ENCODE measurements at regions not wholly inside any gene's neighbourhood (a gene's known extent, or its start where the extent isn't known, plus 50 kb on each side); places are given as distances from the start of the nearest gene placed in this dataset.
A peak's percentile ranks its signal among the peaks of the same experiment; 100 is the strongest.
"Not testable (repeated sequence)": the region's sequence is repeated elsewhere in the genome, so short reads cannot be mapped to it uniquely, and the experiment has no call there.

DNA sequence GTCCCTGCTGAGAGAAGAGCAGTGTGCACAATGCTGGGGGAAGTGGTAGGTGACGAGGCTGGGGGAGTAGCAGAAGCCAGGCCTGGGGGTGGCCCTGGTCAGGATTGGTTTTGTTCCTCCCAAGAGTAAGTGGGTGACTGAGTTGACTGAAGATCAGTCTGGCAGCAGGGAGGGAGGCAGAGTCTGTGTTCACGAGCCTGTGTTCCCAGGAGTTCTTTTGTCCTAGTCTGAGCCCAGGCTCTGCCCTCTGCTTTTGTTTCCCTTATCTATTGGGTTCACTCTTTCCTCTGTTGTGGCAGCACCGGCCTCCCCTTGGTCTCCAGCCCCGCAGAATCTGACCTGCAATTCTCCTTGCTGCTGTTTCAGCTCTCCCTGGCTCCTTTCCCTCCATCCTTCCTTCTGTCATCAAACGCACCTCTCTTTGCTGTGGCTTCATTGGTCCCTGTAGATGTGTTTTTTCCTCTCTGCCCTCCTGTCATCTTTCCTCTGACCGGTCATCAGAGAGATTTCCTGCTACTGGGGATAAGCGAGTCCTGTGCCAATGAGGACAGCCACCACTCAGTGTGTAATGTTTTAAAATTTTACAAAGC is 607.4 kb downstream of the KIF4B start:
- DNase-seq (ENCODE audit: low spot score): no peak

DNA sequence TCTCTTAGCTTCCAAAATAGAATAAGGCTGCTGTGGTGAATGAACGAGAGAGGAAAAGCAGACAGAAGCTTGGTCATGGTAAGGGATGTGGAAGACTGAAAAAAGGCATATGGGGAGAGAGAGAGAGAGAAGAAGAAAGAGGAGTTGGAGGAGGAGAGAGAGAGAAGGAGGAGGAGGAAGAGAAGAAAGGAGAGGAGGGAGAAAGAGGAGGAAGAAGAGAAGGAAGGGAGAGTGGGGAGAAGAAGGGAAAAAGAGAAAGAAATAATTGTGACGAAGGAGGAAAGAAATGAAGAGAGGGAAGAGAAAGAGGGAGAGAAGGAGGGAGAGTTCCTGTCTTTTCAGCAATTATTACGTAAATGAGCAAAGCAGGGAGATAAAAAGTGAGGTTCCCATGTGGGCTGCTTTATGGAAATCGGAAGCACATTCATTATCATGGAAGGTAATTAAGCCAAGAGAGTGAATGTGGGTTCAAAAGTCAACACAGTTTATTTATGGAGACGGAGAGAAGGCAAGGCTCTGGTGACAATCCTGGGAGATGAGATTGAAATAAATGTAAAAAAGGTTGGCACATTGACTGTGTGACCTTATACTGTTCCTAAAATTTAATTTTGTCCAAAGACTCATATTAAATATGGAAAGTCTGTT is 611.2 kb downstream of the KIF4B start:
- no peak for DNase-seq (ENCODE audit: low spot score)

DNA sequence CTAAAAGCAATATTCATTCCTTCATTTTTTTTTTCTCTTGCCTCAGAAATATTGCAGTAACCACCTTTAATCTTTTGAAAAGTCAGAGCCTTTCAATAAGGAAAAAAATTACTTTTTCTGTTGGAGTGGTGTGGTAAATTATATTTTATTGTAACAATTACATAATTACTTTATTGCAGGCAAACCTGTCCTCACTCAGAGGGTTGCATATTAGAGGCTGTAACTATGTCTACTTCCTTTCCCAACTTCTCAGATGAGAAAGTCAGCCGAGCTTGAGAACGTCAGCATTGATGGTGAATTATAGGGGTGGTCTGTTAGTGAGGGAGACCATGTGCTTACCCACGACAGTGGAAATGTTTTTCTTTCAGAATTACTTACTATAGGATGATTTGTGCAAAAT is 611.8 kb downstream of the KIF4B start:
- no peak for DNase-seq (ENCODE audit: low spot score)

DNA sequence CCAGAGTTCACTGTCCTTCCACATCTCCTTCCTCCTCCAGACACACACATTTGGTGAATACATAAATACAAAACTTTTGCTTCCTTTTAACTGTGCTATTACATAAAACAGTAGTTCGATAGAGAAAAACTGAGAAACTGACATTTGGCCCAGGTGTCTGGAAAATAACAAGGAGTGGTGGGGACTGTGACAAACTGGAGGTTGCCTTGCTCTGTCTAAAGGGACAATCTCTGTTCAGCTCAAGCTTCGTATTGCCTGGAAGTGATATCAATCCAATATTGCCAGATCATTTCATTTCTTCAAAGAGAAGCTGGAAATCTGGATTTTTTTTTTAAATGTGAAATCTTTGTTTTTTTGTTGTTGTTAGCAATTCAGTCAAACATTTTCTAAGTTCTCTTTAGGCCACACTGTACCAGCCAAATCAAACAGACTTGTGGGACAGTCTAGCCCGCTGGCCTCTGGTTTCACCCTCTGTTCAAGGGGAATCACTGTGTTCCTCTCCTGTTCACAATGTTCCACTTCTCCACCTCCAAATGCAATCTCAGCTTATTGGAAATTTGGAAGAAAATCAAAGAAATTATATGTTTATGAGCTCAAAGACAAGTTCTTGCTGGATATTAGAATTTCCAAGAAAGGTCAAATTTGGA is 612.5 kb downstream of the KIF4B start:
- no peak for DNase-seq (ENCODE audit: low spot score)

DNA sequence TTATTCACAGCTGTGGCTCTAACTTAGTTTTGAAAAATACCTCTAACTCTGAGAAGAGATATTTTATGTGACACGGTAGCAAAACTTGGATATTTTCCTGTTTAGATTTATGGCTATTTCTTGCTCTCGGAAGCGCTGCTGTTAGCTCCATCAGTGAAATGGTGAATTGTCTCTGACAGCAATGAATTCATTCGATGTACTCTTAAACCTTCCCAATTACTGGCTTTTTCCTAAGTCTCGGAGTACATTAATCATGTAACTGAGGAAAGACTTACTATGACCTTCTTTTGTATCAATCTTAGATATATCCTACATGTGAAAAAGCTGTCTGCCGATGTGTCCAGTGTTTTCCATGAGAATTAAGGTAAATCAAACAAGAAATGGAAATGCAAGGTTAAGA is 613.0 kb downstream of the KIF4B start:
- no peak for DNase-seq (ENCODE audit: low spot score)

DNA sequence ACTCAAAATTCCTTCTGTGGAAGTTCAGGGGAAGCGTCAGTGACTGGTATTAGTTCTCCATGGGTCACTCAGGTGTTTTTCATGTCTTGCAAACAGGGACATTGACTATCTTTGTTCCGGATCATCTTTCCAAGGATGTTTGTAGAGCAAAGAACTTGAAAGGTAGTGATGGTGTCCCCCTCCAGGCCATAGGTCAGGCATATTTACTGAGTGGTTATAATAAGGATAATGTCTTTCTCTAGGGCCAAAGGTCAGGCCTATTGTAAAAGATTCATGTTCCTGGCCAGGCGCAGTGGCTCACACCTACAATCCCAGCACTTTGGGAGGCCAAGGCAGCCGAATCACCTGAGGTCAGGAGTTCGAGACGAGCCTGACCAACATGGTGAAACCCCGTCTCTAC is 614.8 kb downstream of the KIF4B start:
- no peak for DNase-seq (ENCODE audit: low spot score)

DNA sequence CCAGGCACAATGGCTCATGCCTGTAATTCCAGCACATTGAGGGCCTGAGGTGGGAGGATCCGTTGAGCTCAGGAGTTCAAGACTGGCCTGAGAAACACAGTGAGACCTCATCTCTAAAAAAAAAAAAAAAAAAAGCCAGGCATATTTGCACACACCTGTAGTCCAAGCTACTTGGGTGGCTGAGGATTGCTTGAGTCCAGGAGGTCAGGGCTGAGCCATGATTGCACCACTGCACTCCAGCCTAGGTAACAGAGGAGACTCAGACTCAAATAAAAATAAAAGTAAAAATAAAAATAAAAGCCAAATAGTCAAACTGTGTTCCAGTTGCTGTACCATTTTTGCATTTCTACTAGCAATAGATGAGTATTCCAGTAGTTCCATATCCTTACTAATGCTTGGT is 616.0 kb downstream of the KIF4B start:
- DNase-seq (ENCODE audit: low spot score): no peak

DNA sequence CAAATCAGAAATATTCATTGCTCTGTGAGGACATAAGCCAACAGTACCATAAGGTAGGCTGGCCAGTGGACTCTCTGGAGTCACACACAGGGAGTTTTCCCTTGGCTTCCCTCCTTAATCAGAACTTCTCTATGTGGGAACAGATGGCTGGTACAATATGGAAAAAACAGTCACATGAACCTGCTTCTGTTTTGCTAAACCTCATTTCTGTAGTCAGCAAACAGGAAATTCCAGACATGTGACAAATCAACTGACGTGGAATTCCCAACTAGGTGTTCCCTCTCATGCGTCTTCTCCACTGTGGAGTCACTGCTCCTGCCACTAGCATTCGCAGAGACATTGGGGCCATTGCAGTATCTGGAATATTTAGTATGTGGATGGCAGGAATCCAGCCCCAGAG is 617.6 kb downstream of the KIF4B start:
- peak; percentile 56 for DNase-seq (ENCODE audit: low spot score)

DNA sequence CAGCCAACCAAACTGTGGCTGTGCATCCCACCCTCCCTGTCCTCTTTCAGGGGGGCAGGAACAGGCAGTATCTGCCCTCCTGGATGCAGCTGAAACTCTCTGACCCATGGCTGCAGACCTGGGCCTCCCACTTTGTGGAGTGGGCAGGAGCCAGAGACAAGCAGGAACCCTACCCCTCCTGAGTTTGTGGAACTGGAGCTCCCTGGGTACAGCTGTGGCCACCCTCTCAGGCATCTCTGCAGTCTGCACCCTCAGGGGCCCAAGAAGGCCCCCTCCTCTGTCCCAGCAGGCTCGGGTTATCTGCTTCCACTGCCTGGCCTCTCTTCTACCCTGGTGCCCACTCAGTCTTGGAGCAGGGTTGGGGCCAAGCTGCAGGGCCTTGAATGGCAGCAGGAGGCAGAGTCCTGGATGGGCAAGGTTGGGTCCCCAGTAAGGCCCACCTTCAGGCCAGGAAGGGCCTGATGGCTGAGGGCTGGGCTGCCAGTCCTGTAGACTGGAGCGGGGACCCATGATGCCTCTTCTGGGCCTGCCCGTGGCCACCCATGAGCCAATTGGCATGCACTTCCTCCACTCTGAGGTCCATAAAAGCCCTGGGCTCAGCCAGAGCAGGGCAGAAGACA is 619.9 kb downstream of the KIF4B start:
- DNase-seq (ENCODE audit: low spot score): no peak

DNA sequence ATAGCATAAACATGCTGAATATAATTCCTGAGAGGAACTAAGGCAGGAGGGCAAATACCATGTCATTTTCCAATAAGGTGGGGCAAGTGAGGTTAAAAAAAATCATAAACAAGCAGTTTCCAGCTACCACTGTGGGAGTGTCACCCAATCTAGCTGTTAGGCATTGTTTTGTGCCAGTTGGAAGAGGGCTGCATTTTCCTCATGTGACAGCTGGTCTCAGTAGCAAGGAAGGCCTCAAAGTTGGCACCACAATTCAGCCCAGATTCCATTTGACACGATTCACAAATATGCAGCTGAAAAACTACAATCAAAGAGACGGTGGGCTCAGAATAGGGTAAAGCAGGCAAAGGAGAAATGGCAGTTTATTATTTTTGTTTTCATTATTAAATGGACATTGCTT is 636.1 kb downstream of the KIF4B start:
- no peak for DNase-seq (ENCODE audit: low spot score)

DNA sequence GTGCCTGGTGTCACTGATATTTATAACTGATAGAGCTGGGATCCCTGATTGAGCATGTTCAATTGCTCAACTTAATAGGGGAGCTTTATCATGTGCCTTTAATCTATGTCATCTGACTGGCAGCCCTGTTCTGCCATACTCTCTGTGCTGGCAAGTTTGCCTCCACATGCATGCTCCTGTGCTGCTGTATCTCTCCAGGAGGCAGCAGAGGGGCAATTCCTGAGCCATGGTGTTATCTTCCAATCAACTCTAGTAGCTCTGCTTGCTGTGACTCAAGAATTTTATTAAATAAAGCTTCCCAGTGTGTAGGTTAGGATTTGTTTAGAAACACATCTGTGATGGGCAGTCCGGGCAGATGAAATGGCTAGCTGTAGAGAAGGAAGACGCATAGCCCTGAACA is 642.0 kb downstream of the KIF4B start:
- no peak for DNase-seq (ENCODE audit: low spot score)

DNA sequence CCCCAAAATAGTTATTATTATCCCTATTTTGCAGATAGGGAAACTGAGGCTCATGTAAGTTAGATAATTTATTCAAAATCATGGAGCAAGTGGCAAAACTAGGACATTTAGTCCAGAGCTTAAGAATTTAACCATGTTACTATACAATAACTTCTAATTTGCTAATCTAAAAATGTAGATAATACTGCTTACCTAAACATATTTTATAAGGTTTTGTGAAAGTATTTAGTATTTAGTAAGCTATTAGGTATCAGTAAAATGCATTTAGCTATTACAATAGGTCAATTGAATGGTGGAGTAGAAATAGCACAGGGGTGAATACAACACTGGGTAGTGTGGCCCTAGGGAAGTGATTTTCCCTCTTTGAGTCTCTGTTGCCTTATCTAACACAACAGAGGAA is 648.3 kb downstream of the KIF4B start:
- DNase-seq (ENCODE audit: low spot score): no peak

DNA sequence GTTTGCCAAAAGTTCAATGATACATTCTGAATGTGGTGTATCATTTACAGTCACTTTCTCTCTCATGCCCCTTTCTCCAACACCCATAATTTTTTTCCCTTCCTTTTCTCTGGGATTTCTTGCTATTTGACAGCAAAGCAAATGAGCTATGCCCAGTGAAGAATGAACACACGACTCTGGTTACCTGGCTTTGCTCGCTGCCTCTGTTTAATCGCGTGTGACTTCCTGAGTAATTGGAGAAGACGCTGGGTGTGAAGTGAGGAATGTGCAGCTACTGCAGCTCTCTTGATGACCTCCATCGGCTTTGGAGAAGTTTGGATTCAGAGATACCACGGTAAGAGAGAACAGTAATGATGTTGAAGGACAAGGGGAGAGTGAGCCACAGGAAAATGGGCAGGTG is 651.8 kb downstream of the KIF4B start:
- DNase-seq (ENCODE audit: low spot score): no peak

DNA sequence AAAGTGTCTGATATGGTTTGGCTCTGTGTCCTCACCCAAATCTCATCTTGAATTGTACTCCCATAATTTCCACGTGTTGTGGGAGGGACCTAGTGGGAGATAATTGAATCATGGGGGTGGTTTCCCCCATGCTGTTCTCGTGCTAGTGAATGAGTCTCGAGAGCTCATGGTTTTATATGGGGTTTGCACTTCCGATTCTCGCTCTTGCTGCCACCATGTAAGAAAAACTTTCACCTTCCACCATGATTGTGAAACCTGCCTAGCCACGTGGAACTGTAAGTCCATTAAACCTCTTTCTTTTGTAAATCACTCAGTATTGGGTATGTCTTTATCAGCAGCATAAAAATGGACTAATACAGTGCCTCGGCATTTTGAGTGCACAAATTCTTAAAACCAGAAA is 655.0 kb upstream of the SGCD start:
- DNase-seq (ENCODE audit: low spot score): not testable (repeated sequence)

DNA sequence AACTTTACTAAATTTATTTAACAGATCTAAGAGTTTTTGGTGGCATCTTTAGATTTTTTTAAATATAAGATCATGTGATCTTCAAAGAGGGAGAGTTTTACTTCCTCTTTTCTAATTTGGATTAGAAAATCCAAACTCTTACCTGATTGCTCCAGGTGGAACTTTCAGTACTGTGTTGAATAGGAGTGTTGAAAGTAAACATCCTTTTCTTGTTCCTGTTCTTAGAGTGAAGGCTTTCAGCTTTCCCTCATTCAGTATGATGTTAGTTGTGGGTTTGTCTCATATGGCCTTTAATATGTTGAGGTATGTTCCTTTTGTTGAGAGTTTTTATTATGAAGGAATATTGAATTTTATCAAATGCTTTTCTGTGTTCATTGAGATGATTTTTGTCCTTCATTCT is 650.0 kb upstream of the SGCD start:
- no peak for DNase-seq (ENCODE audit: low spot score)

DNA sequence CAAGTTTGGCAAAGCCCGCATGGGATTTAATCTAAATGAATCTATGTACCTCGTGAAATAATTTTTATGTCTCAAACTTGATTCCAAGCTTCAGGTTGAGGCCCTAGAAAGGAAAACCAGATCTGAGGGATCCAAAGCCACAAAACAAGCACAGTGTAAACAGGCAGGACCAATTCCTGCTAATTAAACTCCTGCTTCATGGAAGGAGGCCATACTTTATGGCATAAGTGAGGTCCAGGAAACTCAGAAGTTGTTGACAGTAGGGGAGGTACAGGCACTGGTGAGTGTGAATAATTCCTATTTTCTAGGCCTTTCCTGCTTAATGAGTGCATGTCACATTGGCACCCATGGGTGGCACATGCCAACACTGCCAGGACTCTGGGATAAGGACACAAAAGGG is 648.6 kb upstream of the SGCD start:
- no peak for DNase-seq (ENCODE audit: low spot score)

DNA sequence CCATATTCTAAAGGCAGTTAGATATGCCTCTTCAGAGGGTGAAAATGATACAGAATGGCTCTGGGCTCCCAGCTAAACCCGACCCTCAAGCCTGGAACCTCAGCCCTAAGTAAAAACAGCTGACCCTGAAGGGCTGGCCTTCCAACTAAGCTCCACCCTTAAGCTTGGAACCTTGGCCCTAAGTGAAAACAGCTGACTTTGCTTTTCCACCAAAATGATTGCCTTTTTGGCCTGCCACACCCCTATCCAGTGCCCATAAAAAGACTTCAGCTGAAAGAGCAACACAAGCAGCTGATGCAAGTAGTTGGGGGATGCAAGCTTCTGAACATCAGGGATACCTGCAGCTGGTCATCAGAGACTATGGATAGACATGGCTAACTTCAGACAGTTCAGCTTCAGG is 647.4 kb upstream of the SGCD start:
- no peak for DNase-seq (ENCODE audit: low spot score)

DNA sequence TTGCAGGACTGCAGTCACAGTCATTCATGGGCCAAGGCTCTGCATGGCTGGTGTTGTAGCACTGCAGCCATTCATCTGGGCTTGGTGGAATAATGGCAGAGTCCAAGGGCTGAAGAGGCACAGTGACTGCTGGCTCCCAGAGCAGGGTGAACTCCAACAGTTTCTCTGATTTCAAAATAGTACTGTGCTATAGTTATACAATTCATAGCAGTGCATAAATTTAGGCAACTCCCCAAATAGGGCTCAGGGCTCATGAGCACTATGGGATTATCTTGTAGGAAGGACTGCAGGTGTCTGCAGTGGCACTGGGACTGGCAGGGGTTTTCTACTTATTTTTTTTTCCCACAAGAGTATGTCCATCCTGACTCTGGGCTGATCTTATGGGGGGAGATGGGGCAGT is 642.5 kb upstream of the SGCD start:
- DNase-seq (ENCODE audit: low spot score): no peak

DNA sequence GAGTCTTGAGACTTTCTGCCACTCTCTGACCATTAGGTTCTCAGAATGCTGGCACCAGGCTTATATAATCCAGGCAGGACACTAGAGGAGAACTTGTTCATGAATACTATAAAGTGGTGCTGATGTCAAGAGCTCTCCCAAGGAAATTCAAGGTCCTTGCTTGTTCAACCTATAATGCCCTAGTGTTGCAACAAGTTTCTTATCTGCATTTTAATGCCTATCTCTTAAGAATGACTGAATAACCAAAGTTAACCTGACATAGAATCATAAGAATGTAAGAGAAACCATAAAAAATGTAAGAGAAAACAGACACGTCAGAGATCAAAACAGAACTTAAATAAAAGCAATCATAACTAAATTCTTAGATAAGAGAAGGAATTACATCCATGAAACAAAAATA is 640.8 kb upstream of the SGCD start:
- DNase-seq (ENCODE audit: low spot score): no peak

DNA sequence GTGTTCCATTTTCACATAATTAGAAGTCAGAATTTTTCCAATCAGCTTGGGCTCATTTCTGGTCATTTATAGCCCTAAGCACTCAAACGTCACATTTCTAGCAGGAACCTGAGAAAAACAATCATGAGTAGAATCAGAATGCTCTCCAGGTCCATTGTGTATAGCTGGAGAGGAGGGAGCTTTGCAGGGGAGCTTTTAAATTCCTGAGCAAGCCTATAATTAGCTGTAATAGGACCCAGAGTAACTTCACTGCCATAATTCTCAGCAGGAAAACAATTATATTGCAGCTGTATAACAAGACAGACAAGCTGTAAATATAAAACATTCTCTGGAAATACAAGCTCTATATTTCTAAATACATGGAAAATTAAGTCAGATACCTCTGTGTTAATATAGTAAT is 637.6 kb upstream of the SGCD start:
- DNase-seq (ENCODE audit: low spot score): no peak

DNA sequence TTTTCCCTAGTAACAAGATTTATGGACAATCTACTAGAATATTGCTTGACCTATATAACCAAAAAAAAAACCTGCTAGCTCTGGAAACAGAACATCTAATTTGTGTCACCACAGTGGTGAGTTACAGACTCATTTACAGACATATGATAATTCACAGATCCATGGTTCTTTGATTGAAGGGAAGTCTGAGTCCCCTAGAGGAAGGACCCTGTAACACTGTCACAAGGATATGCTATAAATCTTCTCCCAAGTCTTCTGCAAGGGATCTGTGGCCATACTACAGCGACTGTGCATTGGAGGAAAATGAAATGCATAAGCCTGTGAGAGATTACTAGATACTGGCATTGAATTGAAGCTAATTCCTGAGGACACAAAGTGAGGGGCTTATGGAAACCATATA is 630.6 kb upstream of the SGCD start:
- no peak for DNase-seq (ENCODE audit: low spot score)

DNA sequence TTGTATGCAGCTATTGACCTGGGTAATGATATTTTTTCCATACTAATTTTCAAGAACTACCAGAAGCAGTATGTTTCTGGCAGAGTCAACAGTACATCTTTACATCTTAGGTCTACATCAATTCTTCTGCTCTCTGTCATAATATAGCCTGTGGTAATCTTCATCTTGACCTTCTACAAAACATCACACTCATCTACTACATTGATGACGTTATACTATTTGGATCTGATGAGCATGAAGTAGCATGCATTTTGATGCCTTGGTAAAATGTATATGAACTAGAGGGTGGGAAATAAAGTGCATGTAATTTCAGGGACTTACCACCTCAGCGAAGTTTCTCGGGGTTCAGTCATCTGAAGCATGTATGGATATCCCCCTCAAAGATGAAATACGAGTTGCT is 629.7 kb upstream of the SGCD start:
- DNase-seq (ENCODE audit: low spot score): no peak

DNA sequence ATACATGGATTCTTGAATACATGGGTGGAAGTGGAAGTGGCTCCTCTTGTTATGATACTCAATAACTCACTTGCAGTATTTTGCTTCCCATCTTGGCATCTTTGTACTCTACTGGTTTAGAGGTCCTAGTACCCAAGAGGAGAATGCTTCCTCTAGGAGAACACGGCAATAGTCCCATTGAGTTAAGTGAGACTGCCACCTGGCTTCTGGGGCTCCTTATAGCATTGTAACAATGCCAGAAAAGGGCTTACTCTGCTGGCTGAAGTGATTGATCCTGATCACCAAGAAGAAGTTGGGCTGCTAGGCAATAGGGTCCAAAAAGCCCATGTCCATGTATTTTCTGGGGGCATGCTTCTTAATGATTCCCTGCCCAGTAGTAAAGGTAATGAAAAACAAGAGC is 627.6 kb upstream of the SGCD start:
- no peak for DNase-seq (ENCODE audit: low spot score)

DNA sequence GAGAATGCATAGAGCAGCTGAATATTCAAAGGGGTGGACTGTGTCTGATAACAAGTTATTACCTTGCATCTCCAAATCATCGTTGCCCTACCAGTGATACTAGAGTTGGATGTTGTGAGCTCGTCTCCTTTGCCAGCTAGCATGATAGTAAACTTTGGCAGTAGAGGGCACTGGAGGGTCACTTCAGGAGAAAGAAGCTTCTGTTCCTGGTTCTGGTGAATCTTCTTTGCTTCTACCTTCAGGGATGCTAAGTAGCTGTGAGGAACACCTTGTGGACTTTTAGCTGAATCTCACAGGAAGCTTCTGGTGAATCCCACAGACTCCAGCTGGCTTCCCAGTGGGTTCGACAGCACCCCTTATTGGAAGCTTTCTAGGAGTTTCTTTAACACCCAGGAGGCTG is 626.6 kb upstream of the SGCD start:
- peak; percentile 55 for DNase-seq (ENCODE audit: low spot score)

Measured in AG08395 (cell line).